GM10266 (cell line): ENCODE measurements at regions not wholly inside any gene's neighbourhood (a gene's known extent, or its start where the extent isn't known, plus 50 kb on each side); places are given as distances from the start of the nearest gene placed in this dataset.

ENCODE experiments used
- DNase-seq: peaks from one replicate; pipeline ENCODE4 v3.0.0; 2012; ENCODE audit errors: extremely low spot score
- TF ChIP-seq, protein P1 (sequence below): IDR thresholded peaks from 2 replicates; pipeline ENCODE4 v1.5.1; 2012; ENCODE audit warnings: mild to moderate bottlenecking, low read depth; ENCODE audit not compliant: control insufficient read depth, insufficient read depth; ENCODE audit errors: missing control alignments

DNA sequence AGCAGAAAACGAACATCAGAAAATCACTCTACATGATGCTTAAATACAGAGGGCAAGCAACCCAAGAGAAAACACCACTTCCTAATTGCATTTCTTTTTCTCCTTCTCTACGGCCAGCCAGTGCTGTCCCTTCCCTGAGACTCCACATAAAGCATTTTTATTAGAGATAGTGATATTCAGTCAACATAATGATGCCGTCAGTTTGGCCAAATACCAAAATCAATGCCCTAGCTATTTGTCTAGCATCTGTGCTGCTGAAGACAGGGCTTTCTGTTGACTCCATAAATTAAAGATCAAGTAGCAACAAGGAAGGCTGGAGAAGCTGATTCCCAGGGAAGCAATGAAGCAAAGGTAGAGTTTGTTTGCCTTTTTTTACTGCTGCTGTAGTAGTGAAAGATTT, 1024.9 kb downstream of the REEP3 start:
- no peak for DNase-seq
- TF ChIP-seq, protein P1, sequence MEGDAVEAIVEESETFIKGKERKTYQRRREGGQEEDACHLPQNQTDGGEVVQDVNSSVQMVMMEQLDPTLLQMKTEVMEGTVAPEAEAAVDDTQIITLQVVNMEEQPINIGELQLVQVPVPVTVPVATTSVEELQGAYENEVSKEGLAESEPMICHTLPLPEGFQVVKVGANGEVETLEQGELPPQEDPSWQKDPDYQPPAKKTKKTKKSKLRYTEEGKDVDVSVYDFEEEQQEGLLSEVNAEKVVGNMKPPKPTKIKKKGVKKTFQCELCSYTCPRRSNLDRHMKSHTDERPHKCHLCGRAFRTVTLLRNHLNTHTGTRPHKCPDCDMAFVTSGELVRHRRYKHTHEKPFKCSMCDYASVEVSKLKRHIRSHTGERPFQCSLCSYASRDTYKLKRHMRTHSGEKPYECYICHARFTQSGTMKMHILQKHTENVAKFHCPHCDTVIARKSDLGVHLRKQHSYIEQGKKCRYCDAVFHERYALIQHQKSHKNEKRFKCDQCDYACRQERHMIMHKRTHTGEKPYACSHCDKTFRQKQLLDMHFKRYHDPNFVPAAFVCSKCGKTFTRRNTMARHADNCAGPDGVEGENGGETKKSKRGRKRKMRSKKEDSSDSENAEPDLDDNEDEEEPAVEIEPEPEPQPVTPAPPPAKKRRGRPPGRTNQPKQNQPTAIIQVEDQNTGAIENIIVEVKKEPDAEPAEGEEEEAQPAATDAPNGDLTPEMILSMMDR, result no peak

DNA sequence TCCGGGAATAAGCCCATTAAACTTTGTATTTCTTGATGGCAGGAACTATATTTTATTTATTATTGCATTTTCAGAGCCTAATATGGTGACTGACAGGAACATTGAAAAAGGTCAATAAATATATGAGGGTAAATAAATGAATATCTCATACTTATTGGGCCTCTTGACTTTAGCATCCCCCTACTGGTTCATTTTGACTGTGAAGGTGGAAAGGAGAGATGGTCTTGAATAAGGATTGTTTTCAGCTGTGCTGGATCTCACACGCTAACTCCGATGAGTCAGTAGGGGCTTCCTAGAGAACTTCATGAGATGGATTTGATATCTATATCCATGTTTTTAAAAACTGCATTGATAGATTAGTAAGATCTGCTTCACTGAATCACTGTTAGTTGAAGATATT, 1026.0 kb downstream of the REEP3 start:
- TF ChIP-seq, protein P1, result no peak
- DNase-seq, result no peak

DNA sequence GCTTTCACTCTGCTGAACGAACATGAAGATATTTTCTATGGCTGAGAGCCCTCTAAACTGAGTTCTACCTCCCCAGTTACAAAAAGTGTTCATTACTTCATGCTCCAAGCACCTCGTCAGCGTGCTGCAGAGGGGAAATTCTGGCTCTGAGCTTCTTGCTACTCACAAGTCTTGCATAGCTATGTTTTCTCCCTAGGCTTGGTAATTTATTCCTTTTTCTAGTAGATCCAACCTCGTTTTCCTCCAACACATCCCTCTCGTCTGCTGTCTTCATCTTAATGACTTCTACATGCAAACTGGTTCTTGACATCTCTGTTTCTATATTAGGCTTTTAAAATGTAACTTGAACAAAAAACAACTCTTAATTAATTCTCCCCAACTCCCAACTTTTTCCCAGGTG, 1034.5 kb downstream of the REEP3 start:
- DNase-seq, result no peak
- TF ChIP-seq, protein P1, result no peak

DNA sequence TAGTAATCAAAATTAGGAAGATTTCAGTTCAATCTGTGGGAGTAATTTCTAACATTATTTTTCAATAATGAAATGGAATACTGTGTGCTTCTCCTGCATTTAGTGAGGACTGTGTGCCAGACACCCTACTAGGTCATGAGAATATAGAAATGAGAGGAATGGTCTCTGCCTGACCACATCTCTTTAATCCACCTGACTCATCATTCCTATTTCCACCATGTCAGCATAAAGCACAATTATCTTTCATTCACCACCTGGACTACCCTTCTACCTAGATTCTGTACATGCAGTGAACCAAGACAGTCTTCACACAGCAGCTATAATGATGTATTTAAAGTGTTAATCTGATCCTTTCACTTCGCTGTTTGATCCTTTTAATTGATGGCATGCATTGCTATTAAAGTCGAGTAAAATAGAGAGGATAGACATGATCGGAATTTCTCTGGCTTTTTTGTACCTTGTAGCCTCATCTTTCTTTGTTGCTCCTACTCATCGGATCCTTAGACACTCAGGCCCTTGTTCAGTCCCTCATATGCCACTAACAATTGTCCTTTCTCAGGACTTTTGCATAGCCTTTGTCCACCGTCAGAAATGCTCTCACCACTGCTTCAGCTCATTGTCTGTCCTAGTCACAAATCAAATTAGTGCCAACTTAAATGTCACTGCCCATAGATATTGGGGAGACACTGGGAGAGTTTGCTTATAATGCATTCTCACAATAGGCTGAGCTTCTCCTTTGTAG, 1037.1 kb downstream of the REEP3 start:
- TF ChIP-seq, protein P1, result no peak
- DNase-seq, result no peak

DNA sequence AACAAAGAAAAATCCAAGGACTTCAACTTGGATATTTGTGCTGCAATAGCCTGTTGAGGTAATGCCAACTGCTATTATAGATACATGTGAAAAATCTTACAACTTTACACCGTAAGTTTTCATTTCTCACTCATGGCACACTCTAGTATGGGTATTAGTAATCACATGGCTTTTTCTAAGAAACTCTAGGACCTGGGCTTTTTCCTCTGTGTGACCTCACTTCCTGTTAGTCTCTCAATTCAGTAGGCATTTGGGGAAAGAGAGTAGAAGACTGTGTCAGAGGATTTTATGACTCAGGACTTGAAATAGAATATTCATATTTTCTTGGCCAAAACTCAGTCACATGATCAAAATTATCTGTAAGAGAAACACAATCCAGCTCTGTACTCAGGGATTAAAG, 1049.9 kb downstream of the REEP3 start:
- TF ChIP-seq, protein P1, result no peak
- no peak for DNase-seq

DNA sequence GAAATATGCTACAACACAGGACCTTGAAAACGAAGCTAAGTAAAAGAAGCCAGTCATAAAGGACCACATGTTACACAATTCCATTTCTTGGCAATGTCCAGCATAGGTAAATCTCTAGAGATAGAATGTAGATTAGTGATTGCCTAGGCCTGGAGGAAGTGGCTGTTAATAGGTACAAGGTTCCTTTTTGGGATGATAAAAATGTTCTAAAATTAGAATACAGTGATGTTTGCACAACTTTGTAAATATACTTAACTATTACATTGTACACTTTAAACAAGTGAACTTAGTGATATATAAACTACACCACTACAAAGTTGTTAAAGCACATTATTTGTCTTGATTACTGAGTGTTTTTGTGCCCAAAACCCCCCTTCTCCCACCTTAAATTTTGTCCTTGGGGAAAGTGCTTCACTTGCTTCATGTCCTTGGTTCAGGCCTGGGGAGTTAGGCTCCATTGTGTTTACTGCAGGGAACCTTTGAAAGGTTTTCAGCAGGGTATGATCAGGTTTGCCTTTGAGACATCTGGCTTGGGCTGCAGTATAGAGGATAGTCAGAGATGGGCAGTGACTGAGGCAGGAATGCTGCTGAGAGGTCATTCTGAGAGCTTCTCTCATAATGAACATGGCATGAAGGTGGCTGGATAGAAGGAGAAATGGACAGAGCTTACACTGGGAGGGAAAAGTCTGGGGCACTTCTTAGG, 1052.6 kb downstream of the REEP3 start:
- TF ChIP-seq, protein P1, result no peak
- no peak for DNase-seq

DNA sequence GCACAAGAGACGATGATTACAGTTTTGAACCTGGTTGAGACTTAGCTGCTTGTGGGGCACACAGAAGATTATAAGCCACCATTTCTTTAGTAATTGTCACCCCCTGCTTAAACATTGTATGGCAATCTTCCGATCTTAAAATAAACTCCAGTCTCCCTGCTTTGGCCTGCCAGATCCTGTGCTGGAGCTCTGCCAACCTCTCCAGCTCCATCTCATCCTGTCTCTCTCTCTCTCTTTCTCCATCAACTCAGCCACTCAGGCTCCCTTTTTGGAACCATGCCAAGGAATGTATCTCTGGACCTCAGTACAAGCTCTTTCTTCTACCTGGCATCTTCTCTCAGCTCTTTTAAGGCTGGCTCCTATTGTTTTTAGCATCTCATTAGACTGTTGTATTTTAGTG, 1053.2 kb downstream of the REEP3 start:
- DNase-seq, result no peak
- TF ChIP-seq, protein P1, result no peak
